ENCODE measurements at regions not wholly inside any gene's neighbourhood (a gene's known extent, or its start where the extent isn't known, plus 50 kb on each side); places are given as distances from the start of the nearest gene placed in this dataset.

- no peak for ATAC-seq
- TF ChIP-seq ZNF8 (CRISPR knock-in tag; IDR thresholded peaks at IDR 0.05) (no peak), PATZ1 (CRISPR knock-in tag; IDR thresholded peaks at IDR 0.05; ENCODE audit: borderline replicate concordance) (no peak), ZNF70 (CRISPR knock-in tag; IDR thresholded peaks at IDR 0.05) (no peak)
Measured at GRCh38 chr13:107574517-107575210, 640.7 kb downstream of the LIG4 start.

- TF ChIP-seq CSRNP3 (CRISPR knock-in tag; IDR thresholded peaks at IDR 0.05) (no peak), ZNF70 (CRISPR knock-in tag; IDR thresholded peaks at IDR 0.05) (no peak), ZC3H10 (CRISPR knock-in tag; IDR thresholded peaks at IDR 0.05) (no peak), SNAI2 (CRISPR knock-in tag; IDR thresholded peaks at IDR 0.05) (no peak), PPARA (CRISPR knock-in tag; IDR thresholded peaks at IDR 0.05; ENCODE audit: borderline replicate concordance) (no peak)
- ATAC-seq: no peak
Measured at GRCh38 chr13:107573184-107573583, 642.2 kb downstream of the LIG4 start.

GRCh38 chr13:107572156-107572555, 643.2 kb downstream of the LIG4 start:
- TF ChIP-seq BACH2 (CRISPR knock-in tag; IDR thresholded peaks at IDR 0.05; ENCODE audit: borderline replicate concordance): no peak
- TF ChIP-seq ZFP30 (CRISPR knock-in tag; IDR thresholded peaks at IDR 0.05): no peak
- TF ChIP-seq ARNTL (CRISPR knock-in tag; IDR thresholded peaks at IDR 0.05; ENCODE audit: borderline replicate concordance, low read depth): no peak
- TF ChIP-seq CSRNP3 (CRISPR knock-in tag; IDR thresholded peaks at IDR 0.05): no peak
- no peak for TF ChIP-seq PATZ1 (CRISPR knock-in tag; IDR thresholded peaks at IDR 0.05; ENCODE audit: borderline replicate concordance)
- no peak for TF ChIP-seq ESRRG (CRISPR knock-in tag; IDR thresholded peaks at IDR 0.05)
- no peak for TF ChIP-seq TSHZ2 (CRISPR knock-in tag; IDR thresholded peaks at IDR 0.05)
- no peak for TF ChIP-seq POU6F1 (CRISPR knock-in tag; IDR thresholded peaks at IDR 0.05; ENCODE audit: borderline replicate concordance, low read depth)
- no peak for TF ChIP-seq CSDC2 (CRISPR knock-in tag; IDR thresholded peaks at IDR 0.05)
- no peak for TF ChIP-seq ZNF8 (CRISPR knock-in tag; IDR thresholded peaks at IDR 0.05)
- TF ChIP-seq OSR1 (CRISPR knock-in tag; IDR thresholded peaks at IDR 0.05): no peak
- no peak for TF ChIP-seq PPARA (CRISPR knock-in tag; IDR thresholded peaks at IDR 0.05; ENCODE audit: borderline replicate concordance)
- no peak for TF ChIP-seq RARB (CRISPR knock-in tag; IDR thresholded peaks at IDR 0.05)
- TF ChIP-seq ZFP3 (CRISPR knock-in tag; IDR thresholded peaks at IDR 0.05): no peak
- TF ChIP-seq CREB5 (CRISPR knock-in tag; IDR thresholded peaks at IDR 0.05; ENCODE audit: low read depth): no peak
- no peak for TF ChIP-seq ISL1 (CRISPR knock-in tag; IDR thresholded peaks at IDR 0.05)
- TF ChIP-seq ZNF565 (CRISPR knock-in tag; conservative IDR thresholded peaks at IDR 0.05; ENCODE audit: low read depth): no peak
- TF ChIP-seq SNAI2 (CRISPR knock-in tag; IDR thresholded peaks at IDR 0.05): no peak
- TF ChIP-seq GLIS3 (CRISPR knock-in tag; IDR thresholded peaks at IDR 0.05): no peak
- ATAC-seq: no peak
